ENCODE measurements at regions not wholly inside any gene's neighbourhood (a gene's known extent, or its start where the extent isn't known, plus 50 kb on each side); places are given as distances from the start of the nearest gene placed in this dataset.

DNA sequence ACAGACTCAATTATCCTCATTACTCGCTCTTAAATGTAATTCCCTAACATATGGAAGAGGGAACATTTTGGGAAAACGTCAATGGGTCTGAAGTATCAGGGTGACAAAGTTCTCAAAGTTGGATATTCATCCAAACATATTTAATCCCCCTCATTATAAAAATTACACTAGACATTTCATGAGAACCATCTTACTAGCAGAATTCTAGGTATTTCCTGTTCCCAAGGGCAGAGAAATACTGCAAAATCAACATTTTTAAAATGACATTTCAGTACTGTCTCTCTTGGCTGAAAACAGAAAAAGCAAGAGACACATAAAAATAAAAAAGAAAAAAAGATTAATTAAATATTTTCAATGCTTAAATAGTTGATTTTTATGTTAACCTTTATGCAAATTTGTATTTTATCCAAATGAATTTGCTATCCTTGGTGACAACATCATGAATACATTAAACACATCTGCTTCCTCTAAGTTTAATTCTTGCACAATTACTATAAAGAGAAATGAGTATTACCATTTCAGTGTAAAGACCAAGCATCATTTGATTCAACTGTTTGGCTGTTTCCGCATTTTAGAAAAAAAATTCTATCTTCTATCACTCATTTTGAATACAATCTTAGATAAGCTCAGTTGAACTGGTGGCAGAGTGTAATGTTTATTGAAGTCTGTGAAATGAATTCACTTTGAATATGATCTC is 114.8 kb upstream of the COL8A1 start:
- Histone ChIP-seq H4K20me1 (ENCODE audit: control insufficient read depth, insufficient read depth, insufficient read length) (no peaks in the 10 kb centered on the region), H2BK120ac (ENCODE audit: low read depth, low read length, poor library complexity, severe bottlenecking) (no peak overlapping the region), H3K27ac (ENCODE audit: insufficient read length, low read depth, low read length) (no peak overlapping the region), H3K27me3 (ENCODE audit: insufficient read depth, low read length) (no peaks in the 10 kb centered on the region), H3K4me2 (ENCODE audit: insufficient read depth, insufficient read length, low read length) (no peak overlapping the region), H2AK5ac (ENCODE audit: insufficient read length, low read length) (no peak overlapping the region), H3K14ac (ENCODE audit: insufficient read depth, low read length) (no peak overlapping the region), H3K18ac (ENCODE audit: insufficient read length, low read depth, low read length) (no peak overlapping the region), H3K23ac (ENCODE audit: insufficient read length, low read depth, low read length) (no peak overlapping the region), H2BK20ac (ENCODE audit: low read depth, low read length, poor library complexity, severe bottlenecking) (no peak overlapping the region), H4K5ac (ENCODE audit: insufficient read length, low read depth, low read length) (no peak overlapping the region), H3K9ac (ENCODE audit: extremely low read depth, insufficient read length, low read length) (no peak overlapping the region), H3K4me1 (ENCODE audit: insufficient read depth, low read length) (0 out of 2 replicates have a peak, but pooled peaks cover 3% of the 10 kb centered on the region), H3K4ac (ENCODE audit: low read depth, low read length) (no peak overlapping the region), H3K79me2 (ENCODE audit: insufficient read depth, low read length) (no peaks in the 10 kb centered on the region), H2BK5ac (ENCODE audit: insufficient read length, low read length) (no peak overlapping the region), H3T11ph (ENCODE audit: low read length) (no peak overlapping the region), H2BK15ac (ENCODE audit: low read depth, low read length) (no peak overlapping the region), H3K23me2 (ENCODE audit: insufficient read length, low read depth, low read length, poor library complexity, severe bottlenecking) (no peaks in the 10 kb centered on the region), H2BK12ac (ENCODE audit: insufficient read length, low read depth, low read length) (no peak overlapping the region), H4K91ac (ENCODE audit: insufficient read length, low read depth, low read length) (no peak overlapping the region), H3K56ac (ENCODE audit: insufficient read length, low read depth, low read length) (no peak overlapping the region), H4K8ac (replicated peaks; ENCODE audit: insufficient read length, low read depth, low read length) (no peak overlapping the region), H3K9me3 (ENCODE audit: control insufficient read depth, low read depth, low read length) (no peaks in the 10 kb centered on the region), H3K79me1 (ENCODE audit: insufficient read depth, low read depth, low read length, poor library complexity, severe bottlenecking) (no peaks in the 10 kb centered on the region), H2AFZ (ENCODE audit: low read length) (no peak overlapping the region)
- Mint-ChIP-seq H3K9me3 (no peaks in the 10 kb centered on the region), H3K4me1 (peaks cover 10 to 11% of the 10 kb centered on the region in 2 experiments; a peak in 3 of 4 replicates), H3K36me3 (ENCODE audit: insufficient read depth in 1 of 3, low read depth in 3 of 3) (no peaks in the 10 kb centered on the region), H3K4me3 (no peak overlapping the region), H3K27ac (no peak overlapping the region), H3K27me3 (ENCODE audit: low read depth) (no peaks in the 10 kb centered on the region)
- WGBS (ENCODE audit: extremely low coverage, insufficient read length, low lambda C conversion rate): no CpG with 5 or more reads among the region's 3 CpGs
- TF ChIP-seq, protein P1, sequence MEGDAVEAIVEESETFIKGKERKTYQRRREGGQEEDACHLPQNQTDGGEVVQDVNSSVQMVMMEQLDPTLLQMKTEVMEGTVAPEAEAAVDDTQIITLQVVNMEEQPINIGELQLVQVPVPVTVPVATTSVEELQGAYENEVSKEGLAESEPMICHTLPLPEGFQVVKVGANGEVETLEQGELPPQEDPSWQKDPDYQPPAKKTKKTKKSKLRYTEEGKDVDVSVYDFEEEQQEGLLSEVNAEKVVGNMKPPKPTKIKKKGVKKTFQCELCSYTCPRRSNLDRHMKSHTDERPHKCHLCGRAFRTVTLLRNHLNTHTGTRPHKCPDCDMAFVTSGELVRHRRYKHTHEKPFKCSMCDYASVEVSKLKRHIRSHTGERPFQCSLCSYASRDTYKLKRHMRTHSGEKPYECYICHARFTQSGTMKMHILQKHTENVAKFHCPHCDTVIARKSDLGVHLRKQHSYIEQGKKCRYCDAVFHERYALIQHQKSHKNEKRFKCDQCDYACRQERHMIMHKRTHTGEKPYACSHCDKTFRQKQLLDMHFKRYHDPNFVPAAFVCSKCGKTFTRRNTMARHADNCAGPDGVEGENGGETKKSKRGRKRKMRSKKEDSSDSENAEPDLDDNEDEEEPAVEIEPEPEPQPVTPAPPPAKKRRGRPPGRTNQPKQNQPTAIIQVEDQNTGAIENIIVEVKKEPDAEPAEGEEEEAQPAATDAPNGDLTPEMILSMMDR (conservative IDR thresholded peaks at IDR 0.05): no peak
- DNase-seq: no peak
